ENCODE measurements at regions not wholly inside any gene's neighbourhood (a gene's known extent, or its start where the extent isn't known, plus 50 kb on each side); places are given as distances from the start of the nearest gene placed in this dataset.

GRCh38 chrX:109873983-109874382 is 128.9 kb upstream of the TMEM164 start:
- TF ChIP-seq CTCF (IDR thresholded peaks at IDR 0.05): no peak
- TF ChIP-seq POLR2A (IDR thresholded peaks at IDR 0.05): no peak
